ENCODE measurements at regions not wholly inside any gene's neighbourhood (a gene's known extent, or its start where the extent isn't known, plus 50 kb on each side); places are given as distances from the start of the nearest gene placed in this dataset.

- Histone ChIP-seq H3K36me3 (ENCODE audit: low read depth) (no peaks in the 10 kb centered on the region), H3K4me3 (no peak overlapping the region), H3K9me3 (no peaks in the 10 kb centered on the region), H3K4me1 (ENCODE audit: low read depth) (no peaks in the 10 kb centered on the region)
- intact Hi-C loops (cut with DNase I, micrococcal nuclease), result no loop called here
- TF ChIP-seq CTCF (IDR thresholded peaks at IDR 0.05), result no peak
- DNase-seq (no peak), ATAC-seq (no peak)
These were observed 249.2 kb downstream of the IGSF11 start for GRCh38 chr3:118785415-118785814.

GRCh38 chr3:118791246-118791645 is 243.4 kb downstream of the IGSF11 start:
- Histone ChIP-seq H3K9me3 (no peaks in the 10 kb centered on the region), H3K36me3 (ENCODE audit: low read depth) (no peaks in the 10 kb centered on the region), H3K4me3 (no peak overlapping the region), H3K4me1 (ENCODE audit: low read depth) (no peaks in the 10 kb centered on the region)
- no peak for TF ChIP-seq CTCF (IDR thresholded peaks at IDR 0.05)
- DNase-seq (no peak), ATAC-seq (no peak)
- intact Hi-C loops (cut with DNase I, micrococcal nuclease), result no loop called here

- no peak for DNase-seq
- no peak for TF ChIP-seq CTCF (IDR thresholded peaks at IDR 0.05)
- Histone ChIP-seq H3K4me3 (no peak overlapping the region), H3K36me3 (ENCODE audit: low read depth) (no peaks in the 10 kb centered on the region), H3K9me3 (no peaks in the 10 kb centered on the region), H3K4me1 (ENCODE audit: low read depth) (no peaks in the 10 kb centered on the region)
- intact Hi-C loops (cut with DNase I, micrococcal nuclease), result no loop called here
- no peak for ATAC-seq
These were observed 242.5 kb downstream of the IGSF11 start for GRCh38 chr3:118792191-118792590.

GRCh38 chr3:118793176-118793575 is 241.5 kb downstream of the IGSF11 start:
- no peak for ATAC-seq
- no peak for DNase-seq
- Histone ChIP-seq H3K4me3 (no peak overlapping the region), H3K4me1 (ENCODE audit: low read depth) (no peaks in the 10 kb centered on the region), H3K9me3 (no peaks in the 10 kb centered on the region), H3K36me3 (ENCODE audit: low read depth) (no peaks in the 10 kb centered on the region)
- intact Hi-C loops (cut with DNase I, micrococcal nuclease), result no loop called here
- TF ChIP-seq CTCF (IDR thresholded peaks at IDR 0.05), result no peak

GRCh38 chr3:118799303-118799702 is 235.3 kb downstream of the IGSF11 start:
- no peak for TF ChIP-seq CTCF (IDR thresholded peaks at IDR 0.05)
- no peak overlapping the region for H3K4me3 ChIP-seq
- H3K36me3 ChIP-seq (ENCODE audit: low read depth), result no peaks in the 10 kb centered on the region
- H3K4me1 ChIP-seq (ENCODE audit: low read depth), result no peaks in the 10 kb centered on the region
- no peaks in the 10 kb centered on the region for H3K9me3 ChIP-seq
- ATAC-seq (no peak), DNase-seq (no peak)
- intact Hi-C loops (cut with DNase I, micrococcal nuclease), result no loop called here

- intact Hi-C loops (cut with DNase I, micrococcal nuclease), result no loop called here
- TF ChIP-seq CTCF (IDR thresholded peaks at IDR 0.05), result no peak
- H3K9me3 ChIP-seq, result no peaks in the 10 kb centered on the region
- H3K4me1 ChIP-seq (ENCODE audit: low read depth), result no peaks in the 10 kb centered on the region
- no peak for ATAC-seq
- no peak for DNase-seq
- no peak overlapping the region for H3K4me3 ChIP-seq
- no peaks in the 10 kb centered on the region for H3K36me3 ChIP-seq (ENCODE audit: low read depth)
These were observed 232.7 kb downstream of the IGSF11 start for GRCh38 chr3:118801899-118802298.
